ENCODE measurements at regions not wholly inside any gene's neighbourhood (a gene's known extent, or its start where the extent isn't known, plus 50 kb on each side); places are given as distances from the start of the nearest gene placed in this dataset.

DNA sequence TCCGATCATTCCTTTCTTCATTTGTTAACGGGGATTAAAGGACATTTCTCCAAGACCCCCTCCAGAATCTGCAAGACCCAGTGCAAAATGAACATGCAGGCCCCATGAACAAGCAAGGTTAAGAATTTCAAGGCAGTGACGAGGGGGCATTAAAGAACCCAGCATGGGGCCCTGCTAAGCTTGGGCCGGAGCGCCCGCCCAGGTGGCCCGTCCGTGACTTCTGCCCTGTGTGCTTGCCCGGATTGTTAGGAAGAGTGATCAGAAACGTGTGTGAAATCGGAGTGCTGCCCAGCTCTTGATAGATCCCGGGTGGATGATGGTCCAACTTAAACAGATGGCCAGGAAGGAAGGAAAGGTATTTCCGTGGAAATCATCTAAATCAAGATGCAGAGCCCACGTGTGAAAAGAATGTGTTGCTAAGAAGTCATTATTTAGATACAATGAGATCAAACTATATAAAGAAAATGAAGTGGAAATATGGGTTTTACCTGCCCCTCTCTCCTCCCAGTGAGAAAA is 213.6 kb downstream of the KLF6 start:
- H3K9ac ChIP-seq, result no peak overlapping the region
- peaks cover 0 to 9% (median 2%) of the 10 kb centered on the region in 11 experiments; a peak in 14 of 22 replicates for H3K9me3 ChIP-seq (replicated peaks in 1 of 11)
- no peaks in the 10 kb centered on the region for H3K27me3 ChIP-seq
- H3K4me1 ChIP-seq, result peaks cover 25 to 76% (median 44%) of the 10 kb centered on the region in 10 experiments
- no peak for TF ChIP-seq Cebpa-rat (IDR thresholded peaks at IDR 0.05)
- no peaks in the 10 kb centered on the region for H3K36me3 ChIP-seq
- H4K20me1 ChIP-seq, result no peaks in the 10 kb centered on the region
- no peak overlapping the region for H3K4me3 ChIP-seq
- peak overlapping the region in 1 of 11 experiments; percentile 16; a peak in 1 of 22 replicates for H3K4me2 ChIP-seq
- no peak overlapping the region for H3K27ac ChIP-seq

GRCh38 chr10:3570855-3571266 is 214.1 kb downstream of the KLF6 start:
- H3K4me2 ChIP-seq, result peak overlapping the region in 2 of 11 experiments; percentile 16 to 28; a peak in 3 of 22 replicates
- H3K4me1 ChIP-seq, result peaks cover 25 to 76% (median 42%) of the 10 kb centered on the region in 10 experiments
- peaks cover 2 to 14% (median 7%) of the 10 kb centered on the region in 11 experiments; a peak in 21 of 22 replicates for H3K9me3 ChIP-seq (replicated peaks in 1 of 11)
- no peaks in the 10 kb centered on the region for H3K36me3 ChIP-seq
- no peak overlapping the region for H3K27ac ChIP-seq
- TF ChIP-seq Cebpa-rat (IDR thresholded peaks at IDR 0.05), result no peak
- no peaks in the 10 kb centered on the region for H3K27me3 ChIP-seq
- H3K4me3 ChIP-seq, result no peak overlapping the region
- H4K20me1 ChIP-seq, result no peaks in the 10 kb centered on the region
- H3K9ac ChIP-seq, result no peak overlapping the region

DNA sequence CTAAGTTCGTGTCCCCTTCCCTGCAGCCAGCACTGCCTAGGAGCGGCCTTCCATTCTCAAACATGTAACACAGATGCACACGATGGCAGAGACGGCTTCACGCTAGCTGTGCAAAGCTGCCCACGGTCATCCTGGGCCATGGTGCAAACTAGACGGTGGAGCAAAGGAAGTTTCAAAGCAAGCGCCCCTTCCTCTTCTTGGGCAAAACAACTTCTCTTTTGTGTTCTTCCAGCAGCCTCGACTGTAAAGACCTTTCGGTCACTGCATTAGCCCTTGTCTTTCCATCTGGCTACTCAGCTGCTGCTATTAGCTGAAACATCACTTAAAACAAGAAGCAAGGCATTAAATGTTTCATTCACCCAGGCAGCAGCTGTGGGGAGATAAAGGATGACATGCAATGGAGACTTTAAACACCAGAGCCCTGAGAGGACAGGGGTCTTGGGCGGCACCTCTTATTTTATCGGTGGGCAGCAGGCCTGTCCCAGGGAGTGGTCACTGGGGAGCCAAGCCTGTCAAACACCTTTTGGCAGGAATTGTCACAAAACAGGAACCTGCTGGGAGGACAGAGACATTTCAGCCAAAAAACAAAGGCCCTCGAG is 214.8 kb downstream of the KLF6 start:
- peaks cover 25 to 70% (median 39%) of the 10 kb centered on the region in 10 experiments for H3K4me1 ChIP-seq
- no peaks in the 10 kb centered on the region for H4K20me1 ChIP-seq

GRCh38 chr10:3568983-3569382 is 216.0 kb downstream of the KLF6 start:
- no peaks in the 10 kb centered on the region for H3K36me3 ChIP-seq
- no peak overlapping the region for H3K9ac ChIP-seq
- H3K4me1 ChIP-seq, result peaks cover 17 to 57% (median 29%) of the 10 kb centered on the region in 10 experiments
- H3K9me3 ChIP-seq (replicated peaks in 1 of 11), result peaks cover 9 to 20% (median 16%) of the 10 kb centered on the region in 11 experiments; a peak in 21 of 22 replicates
- no peak overlapping the region for H3K4me3 ChIP-seq
- no peak for TF ChIP-seq Cebpa-rat (IDR thresholded peaks at IDR 0.05)
- H3K27ac ChIP-seq, result no peak overlapping the region
- peak overlapping the region in 5 of 11 experiments; percentile 43 to 71 (median 55); a peak in 8 of 22 replicates for H3K4me2 ChIP-seq
- H4K20me1 ChIP-seq, result no peaks in the 10 kb centered on the region
- H3K27me3 ChIP-seq, result no peaks in the 10 kb centered on the region

More for the DNA sequence above, 214.8 kb downstream of the KLF6 start:
- Histone ChIP-seq H3K36me3 (no peaks in the 10 kb centered on the region), H3K27me3 (no peaks in the 10 kb centered on the region), H3K4me3 (no peak overlapping the region), H3K9ac (no peak overlapping the region), H3K27ac (no peak overlapping the region), H3K4me2 (peak overlapping the region in 6 of 11 experiments; percentile 13 to 34 (median 20); a peak in 8 of 22 replicates), H3K9me3 (replicated peaks in 1 of 11) (peaks cover 9 to 20% (median 13%) of the 10 kb centered on the region in 11 experiments; a peak in 21 of 22 replicates)
- no peak for TF ChIP-seq Cebpa-rat (IDR thresholded peaks at IDR 0.05)

GRCh38 chr10:3568392-3568791 is 216.6 kb downstream of the KLF6 start:
- Histone ChIP-seq H3K4me2 (peak overlapping the region in 9 of 11 experiments; percentile 25 to 71 (median 48); a peak in 17 of 22 replicates), H4K20me1 (no peaks in the 10 kb centered on the region), H3K27ac (no peak overlapping the region), H3K36me3 (no peaks in the 10 kb centered on the region), H3K4me3 (no peak overlapping the region), H3K9ac (0 out of 22 replicates have a peak overlapping the region, but pooled peaks of 1 of the 11 experiments have one; percentile 4), H3K4me1 (peaks cover 11 to 52% (median 26%) of the 10 kb centered on the region in 10 experiments), H3K27me3 (no peaks in the 10 kb centered on the region), H3K9me3 (replicated peaks in 1 of 11) (peaks cover 9 to 20% (median 16%) of the 10 kb centered on the region in 11 experiments; a peak in 21 of 22 replicates)
- TF ChIP-seq Cebpa-rat (IDR thresholded peaks at IDR 0.05), result no peak

DNA sequence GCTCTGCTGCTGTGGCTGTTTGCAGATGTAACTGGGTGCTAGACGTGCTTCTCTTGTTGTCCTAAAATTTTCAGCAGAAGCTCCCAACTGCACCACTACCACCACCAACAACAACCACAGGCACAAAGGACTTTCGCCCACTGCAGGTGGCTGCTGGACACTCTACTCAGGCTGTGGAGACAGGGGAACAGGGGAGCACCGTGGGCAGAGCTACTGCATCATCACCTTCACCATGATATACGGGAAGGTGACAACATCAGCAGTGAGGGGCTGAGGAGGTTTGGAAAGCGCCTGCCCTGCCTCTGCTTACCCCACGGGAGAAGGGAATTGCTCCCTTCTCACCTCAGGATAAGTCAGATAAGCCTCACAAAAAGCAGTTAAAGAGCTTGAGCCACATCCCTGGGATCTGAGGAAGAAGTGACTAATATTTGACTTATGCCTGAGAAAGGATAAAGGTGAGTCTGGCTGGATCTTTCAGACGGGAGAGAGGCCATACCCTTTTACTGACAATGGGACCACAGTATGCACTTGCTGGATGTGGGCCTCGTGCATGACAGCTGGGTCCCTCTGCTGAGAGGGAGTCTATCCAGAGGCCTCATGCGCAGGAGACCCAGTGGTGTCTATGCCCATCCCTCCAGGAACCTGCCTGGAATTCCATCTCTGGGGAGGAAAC is 217.6 kb downstream of the KLF6 start:
- no peak overlapping the region for H3K9ac ChIP-seq
- H3K27ac ChIP-seq, result no peak overlapping the region
- peak overlapping the region in 5 of 11 experiments; percentile 12 to 55 (median 54); a peak in 7 of 22 replicates for H3K4me2 ChIP-seq
- no peaks in the 10 kb centered on the region for H4K20me1 ChIP-seq
- no peak overlapping the region for H3K4me3 ChIP-seq
- H3K36me3 ChIP-seq, result no peaks in the 10 kb centered on the region
- no peak for TF ChIP-seq Cebpa-rat (IDR thresholded peaks at IDR 0.05)
- peaks cover 11 to 42% (median 22%) of the 10 kb centered on the region in 10 experiments for H3K4me1 ChIP-seq
- peaks cover 9 to 20% (median 16%) of the 10 kb centered on the region in 11 experiments; a peak in 21 of 22 replicates for H3K9me3 ChIP-seq (replicated peaks in 1 of 11)
- H3K27me3 ChIP-seq, result no peaks in the 10 kb centered on the region

GRCh38 chr10:3566627-3567026 is 218.4 kb downstream of the KLF6 start:
- H3K36me3 ChIP-seq, result no peaks in the 10 kb centered on the region
- H3K27ac ChIP-seq, result no peak overlapping the region
- peaks cover 11 to 40% (median 21%) of the 10 kb centered on the region in 10 experiments for H3K4me1 ChIP-seq
- peaks cover 9 to 20% (median 16%) of the 10 kb centered on the region in 11 experiments; a peak in 21 of 22 replicates for H3K9me3 ChIP-seq (replicated peaks in 1 of 11)
- no peaks in the 10 kb centered on the region for H4K20me1 ChIP-seq
- no peak overlapping the region for H3K4me3 ChIP-seq
- no peak for TF ChIP-seq Cebpa-rat (IDR thresholded peaks at IDR 0.05)
- no peak overlapping the region for H3K9ac ChIP-seq
- H3K4me2 ChIP-seq, result peak overlapping the region in 2 of 11 experiments; percentile 8 to 10; a peak in 1 of 22 replicates
- no peaks in the 10 kb centered on the region for H3K27me3 ChIP-seq

DNA sequence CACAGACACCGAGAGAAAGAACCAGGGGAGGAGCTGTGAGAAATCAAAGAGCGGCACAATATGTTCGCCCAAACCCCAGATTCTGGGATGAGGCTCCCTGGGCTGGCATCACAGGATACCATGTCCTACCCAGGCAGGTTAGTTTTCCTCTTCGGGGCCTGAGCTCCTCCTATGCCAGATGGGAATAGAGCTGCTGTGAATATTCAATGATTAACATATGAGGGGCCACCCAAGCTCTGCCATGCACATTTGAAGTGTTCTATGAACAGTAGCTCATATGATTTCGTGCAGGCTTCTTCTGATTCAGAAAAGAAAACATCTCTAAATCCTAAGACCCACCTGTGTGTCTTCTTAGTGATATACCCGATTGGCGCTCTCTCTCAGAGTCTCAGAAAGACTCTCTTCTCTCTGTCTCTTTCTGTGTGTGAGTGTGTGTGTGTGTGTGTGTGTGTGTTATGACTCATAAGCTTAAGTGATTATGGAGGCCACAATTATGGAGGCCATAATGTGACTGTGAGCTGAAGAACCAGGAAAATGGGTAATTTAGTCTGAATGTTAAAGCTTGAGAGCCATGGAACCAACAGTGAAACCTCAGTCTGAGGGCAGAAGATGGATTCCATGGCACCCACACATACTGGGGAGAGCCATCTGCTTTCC is 220.5 kb downstream of the KLF6 start:
- no peaks in the 10 kb centered on the region for H3K36me3 ChIP-seq
- no peaks in the 10 kb centered on the region for H3K27me3 ChIP-seq
- no peak overlapping the region for H3K9ac ChIP-seq
- H4K20me1 ChIP-seq, result no peaks in the 10 kb centered on the region
- peaks cover under 1 to 27% (median 11%) of the 10 kb centered on the region in 10 experiments; a peak in 17 of 20 replicates for H3K4me1 ChIP-seq
- TF ChIP-seq Cebpa-rat (IDR thresholded peaks at IDR 0.05), result no peak
- H3K9me3 ChIP-seq (replicated peaks in 1 of 11), result peaks cover 10 to 19% (median 14%) of the 10 kb centered on the region in 11 experiments; a peak in 21 of 22 replicates
- no peak overlapping the region for H3K27ac ChIP-seq
- H3K4me3 ChIP-seq, result no peak overlapping the region
- no peak overlapping the region for H3K4me2 ChIP-seq
